ENCODE measurements at regions not wholly inside any gene's neighbourhood (a gene's known extent, or its start where the extent isn't known, plus 50 kb on each side); places are given as distances from the start of the nearest gene placed in this dataset.

GRCh38 chr13:78753435-78753834 lies 94.5 kb upstream of the OBI1 start:
- H3K9me3 ChIP-seq (ENCODE audit: control insufficient read depth in 5 of 5, low read length in 5 of 5): no peaks in the 10 kb centered on the region
- no peak overlapping the region for H3K9ac ChIP-seq (ENCODE audit: low read length in 5 of 5)

GRCh38 chr13:78750735-78751134 lies 91.8 kb upstream of the OBI1 start:
- Histone ChIP-seq H3K4me3 (ENCODE audit: low read depth in 1 of 5, low read length in 5 of 5) (no peak overlapping the region), H3K36me3 (ENCODE audit: control insufficient read depth in 5 of 5, insufficient read depth in 5 of 5, low read length in 5 of 5) (no peaks in the 10 kb centered on the region), H3K27ac (ENCODE audit: low read depth, low read length) (no peak overlapping the region), H3K9me3 (ENCODE audit: control insufficient read depth in 5 of 5, low read length in 5 of 5) (no peaks in the 10 kb centered on the region), H3K4me1 (ENCODE audit: control insufficient read depth in 5 of 5, insufficient read depth in 5 of 5, low read length in 5 of 5) (no peaks in the 10 kb centered on the region), H3K9ac (ENCODE audit: low read length in 5 of 5) (no peak overlapping the region), H3K27me3 (ENCODE audit: control insufficient read depth in 5 of 5, insufficient read depth in 4 of 5, low read length in 5 of 5) (no peaks in the 10 kb centered on the region)

More at GRCh38 chr13:78753435-78753834, 94.5 kb upstream of the OBI1 start:
- no peaks in the 10 kb centered on the region for H3K4me1 ChIP-seq (ENCODE audit: control insufficient read depth in 5 of 5, insufficient read depth in 5 of 5, low read length in 5 of 5)
- no peak overlapping the region for H3K4me3 ChIP-seq (ENCODE audit: low read depth in 1 of 5, low read length in 5 of 5)
- H3K36me3 ChIP-seq (ENCODE audit: control insufficient read depth in 5 of 5, insufficient read depth in 5 of 5, low read length in 5 of 5): no peaks in the 10 kb centered on the region
- no peak overlapping the region for H3K27ac ChIP-seq (ENCODE audit: low read depth, low read length)
- H3K27me3 ChIP-seq (ENCODE audit: control insufficient read depth in 5 of 5, insufficient read depth in 4 of 5, low read length in 5 of 5): no peaks in the 10 kb centered on the region

GRCh38 chr13:78743973-78744372 lies 85.0 kb upstream of the OBI1 start:
- no peaks in the 10 kb centered on the region for H3K27me3 ChIP-seq (ENCODE audit: control insufficient read depth in 5 of 5, insufficient read depth in 4 of 5, low read length in 5 of 5)
- no peak overlapping the region for H3K4me3 ChIP-seq (ENCODE audit: low read depth in 1 of 5, low read length in 5 of 5)
- H3K36me3 ChIP-seq (ENCODE audit: control insufficient read depth in 5 of 5, insufficient read depth in 5 of 5, low read length in 5 of 5): no peaks in the 10 kb centered on the region
- H3K9me3 ChIP-seq (ENCODE audit: control insufficient read depth in 5 of 5, low read length in 5 of 5): no peaks in the 10 kb centered on the region
- H3K9ac ChIP-seq (ENCODE audit: low read length in 5 of 5): no peak overlapping the region
- H3K27ac ChIP-seq (ENCODE audit: low read depth, low read length): no peak overlapping the region
- H3K4me1 ChIP-seq (ENCODE audit: control insufficient read depth in 5 of 5, insufficient read depth in 5 of 5, low read length in 5 of 5): no peaks in the 10 kb centered on the region

- no peak overlapping the region for H3K9ac ChIP-seq (ENCODE audit: low read length in 5 of 5)
- no peaks in the 10 kb centered on the region for H3K4me1 ChIP-seq (ENCODE audit: control insufficient read depth in 5 of 5, insufficient read depth in 5 of 5, low read length in 5 of 5)
- H3K27me3 ChIP-seq (ENCODE audit: control insufficient read depth in 5 of 5, insufficient read depth in 4 of 5, low read length in 5 of 5): no peaks in the 10 kb centered on the region
- no peaks in the 10 kb centered on the region for H3K36me3 ChIP-seq (ENCODE audit: control insufficient read depth in 5 of 5, insufficient read depth in 5 of 5, low read length in 5 of 5)
- H3K27ac ChIP-seq (ENCODE audit: low read depth, low read length): no peak overlapping the region
- H3K4me3 ChIP-seq (ENCODE audit: low read depth in 1 of 5, low read length in 5 of 5): no peak overlapping the region
- H3K9me3 ChIP-seq (ENCODE audit: control insufficient read depth in 5 of 5, low read length in 5 of 5): no peaks in the 10 kb centered on the region
Measured at GRCh38 chr13:78742659-78743058, 83.7 kb upstream of the OBI1 start.

- no peaks in the 10 kb centered on the region for H3K36me3 ChIP-seq (ENCODE audit: control insufficient read depth in 5 of 5, insufficient read depth in 5 of 5, low read length in 5 of 5)
- H3K4me1 ChIP-seq (ENCODE audit: control insufficient read depth in 5 of 5, insufficient read depth in 5 of 5, low read length in 5 of 5): no peaks in the 10 kb centered on the region
- no peak overlapping the region for H3K9ac ChIP-seq (ENCODE audit: low read length in 5 of 5)
- H3K27ac ChIP-seq (ENCODE audit: low read depth, low read length): no peak overlapping the region
- H3K27me3 ChIP-seq (ENCODE audit: control insufficient read depth in 5 of 5, insufficient read depth in 4 of 5, low read length in 5 of 5): no peaks in the 10 kb centered on the region
- H3K9me3 ChIP-seq (ENCODE audit: control insufficient read depth in 5 of 5, low read length in 5 of 5): no peaks in the 10 kb centered on the region
- H3K4me3 ChIP-seq (ENCODE audit: low read depth in 1 of 5, low read length in 5 of 5): no peak overlapping the region
Measured at GRCh38 chr13:78736142-78736541, 77.2 kb upstream of the OBI1 start.

- H3K27ac ChIP-seq (ENCODE audit: low read depth, low read length): no peak overlapping the region
- H3K9ac ChIP-seq (ENCODE audit: low read length in 5 of 5): no peak overlapping the region
- no peaks in the 10 kb centered on the region for H3K36me3 ChIP-seq (ENCODE audit: control insufficient read depth in 5 of 5, insufficient read depth in 5 of 5, low read length in 5 of 5)
- H3K4me1 ChIP-seq (ENCODE audit: control insufficient read depth in 5 of 5, insufficient read depth in 5 of 5, low read length in 5 of 5): no peaks in the 10 kb centered on the region
- no peaks in the 10 kb centered on the region for H3K9me3 ChIP-seq (ENCODE audit: control insufficient read depth in 5 of 5, low read length in 5 of 5)
- no peak overlapping the region for H3K4me3 ChIP-seq (ENCODE audit: low read depth in 1 of 5, low read length in 5 of 5)
- H3K27me3 ChIP-seq (ENCODE audit: control insufficient read depth in 5 of 5, insufficient read depth in 4 of 5, low read length in 5 of 5): no peaks in the 10 kb centered on the region
Measured at GRCh38 chr13:78732445-78733017, 73.6 kb upstream of the OBI1 start.

GRCh38 chr13:78722700-78723099 lies 63.7 kb upstream of the OBI1 start:
- no peaks in the 10 kb centered on the region for H3K36me3 ChIP-seq (ENCODE audit: control insufficient read depth in 5 of 5, insufficient read depth in 5 of 5, low read length in 5 of 5)
- no peak overlapping the region for H3K9ac ChIP-seq (ENCODE audit: low read length in 5 of 5)
- H3K9me3 ChIP-seq (ENCODE audit: control insufficient read depth in 5 of 5, low read length in 5 of 5): no peaks in the 10 kb centered on the region
- H3K4me3 ChIP-seq (ENCODE audit: low read depth in 1 of 5, low read length in 5 of 5): no peak overlapping the region
- peaks cover 0 to 5% (median 0%) of the 10 kb centered on the region in 5 donors for H3K27me3 ChIP-seq (ENCODE audit: control insufficient read depth in 5 of 5, insufficient read depth in 4 of 5, low read length in 5 of 5)
- no peaks in the 10 kb centered on the region for H3K4me1 ChIP-seq (ENCODE audit: control insufficient read depth in 5 of 5, insufficient read depth in 5 of 5, low read length in 5 of 5)
- no peak overlapping the region for H3K27ac ChIP-seq (ENCODE audit: low read depth, low read length)

GRCh38 chr13:78719367-78719766 lies 60.4 kb upstream of the OBI1 start:
- H3K9ac ChIP-seq (ENCODE audit: low read length in 5 of 5): no peak overlapping the region
- peaks cover 0 to 5% (median 0%) of the 10 kb centered on the region in 5 donors for H3K27me3 ChIP-seq (ENCODE audit: control insufficient read depth in 5 of 5, insufficient read depth in 4 of 5, low read length in 5 of 5)
- H3K9me3 ChIP-seq (ENCODE audit: control insufficient read depth in 5 of 5, low read length in 5 of 5): no peaks in the 10 kb centered on the region
- H3K4me1 ChIP-seq (ENCODE audit: control insufficient read depth in 5 of 5, insufficient read depth in 5 of 5, low read length in 5 of 5): no peaks in the 10 kb centered on the region
- no peaks in the 10 kb centered on the region for H3K36me3 ChIP-seq (ENCODE audit: control insufficient read depth in 5 of 5, insufficient read depth in 5 of 5, low read length in 5 of 5)
- H3K4me3 ChIP-seq (ENCODE audit: low read depth in 1 of 5, low read length in 5 of 5): no peak overlapping the region
- H3K27ac ChIP-seq (ENCODE audit: low read depth, low read length): no peak overlapping the region

GRCh38 chr13:78714717-78715116 lies 55.8 kb upstream of the OBI1 start:
- no peaks in the 10 kb centered on the region for H3K36me3 ChIP-seq (ENCODE audit: control insufficient read depth in 5 of 5, insufficient read depth in 5 of 5, low read length in 5 of 5)

GRCh38 chr13:78712831-78713230 lies 53.9 kb upstream of the OBI1 start:
- Histone ChIP-seq H3K36me3 (ENCODE audit: control insufficient read depth in 5 of 5, insufficient read depth in 5 of 5, low read length in 5 of 5) (no peaks in the 10 kb centered on the region), H3K4me1 (ENCODE audit: control insufficient read depth in 5 of 5, insufficient read depth in 5 of 5, low read length in 5 of 5) (peaks cover 0 to 2% (median 0%) of the 10 kb centered on the region in 5 donors), H3K9ac (ENCODE audit: low read length in 5 of 5) (no peak overlapping the region), H3K27ac (ENCODE audit: low read depth, low read length) (no peak overlapping the region), H3K9me3 (ENCODE audit: control insufficient read depth in 5 of 5, low read length in 5 of 5) (no peaks in the 10 kb centered on the region), H3K27me3 (ENCODE audit: control insufficient read depth in 5 of 5, insufficient read depth in 4 of 5, low read length in 5 of 5) (no peaks in the 10 kb centered on the region), H3K4me3 (ENCODE audit: low read depth in 1 of 5, low read length in 5 of 5) (no peak overlapping the region)

More at GRCh38 chr13:78714717-78715116, 55.8 kb upstream of the OBI1 start:
- no peak overlapping the region for H3K27ac ChIP-seq (ENCODE audit: low read depth, low read length)
- H3K4me3 ChIP-seq (ENCODE audit: low read depth in 1 of 5, low read length in 5 of 5): no peak overlapping the region
- H3K4me1 ChIP-seq (ENCODE audit: control insufficient read depth in 5 of 5, insufficient read depth in 5 of 5, low read length in 5 of 5): peaks cover 0 to 2% (median 0%) of the 10 kb centered on the region in 5 donors
- H3K9ac ChIP-seq (ENCODE audit: low read length in 5 of 5): no peak overlapping the region
- no peaks in the 10 kb centered on the region for H3K9me3 ChIP-seq (ENCODE audit: control insufficient read depth in 5 of 5, low read length in 5 of 5)
- H3K27me3 ChIP-seq (ENCODE audit: control insufficient read depth in 5 of 5, insufficient read depth in 4 of 5, low read length in 5 of 5): no peaks in the 10 kb centered on the region
